Suprapubic skin (tissue), 3 donors: ENCODE measurements at regions not wholly inside any gene's neighbourhood (a gene's known extent, or its start where the extent isn't known, plus 50 kb on each side); places are given as distances from the start of the nearest gene placed in this dataset.

ENCODE experiments used
- POLR2AphosphoS5 ChIP-seq, 3 donors: sonication (generic); formaldehyde crosslinking; IDR thresholded peaks; one replicate each; pipeline ENCODE4 v1.6.1; 2017; ENCODE audit warnings: antibody characterized with exemption in 3 of 3
- TF ChIP-seq, protein P1 (sequence below), 2 donors: fragments of 200-600 bp in 1 of 2; fragments of 450-650 bp in 1 of 2; sonication (generic) in 1 of 2; IDR thresholded peaks; one replicate each; pipeline ENCODE4 v1.5.1; 2016 to 2019; ENCODE audit warnings: antibody characterized with exemption in 2 of 2, mild to moderate bottlenecking in 1 of 2, moderate library complexity in 1 of 2

DNA sequence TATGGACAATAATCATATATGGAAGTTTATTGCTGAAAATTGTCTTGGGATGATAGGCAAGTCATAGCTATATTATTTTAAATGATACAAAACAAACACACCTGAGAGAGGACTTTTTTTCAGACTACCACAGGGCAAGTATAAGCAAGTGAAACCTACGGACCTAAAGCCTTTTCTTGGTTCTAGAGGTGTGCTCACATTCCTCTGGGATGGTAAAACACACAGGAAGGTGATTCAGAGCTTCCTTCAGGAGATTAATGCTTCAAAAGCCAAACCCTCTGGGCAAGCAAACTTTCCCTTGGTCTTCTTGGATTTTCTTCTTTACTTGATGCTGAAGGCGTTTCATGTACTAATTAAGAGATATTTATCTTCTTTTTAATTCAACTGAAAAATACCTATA lies 60.1 kb upstream of the ACSL4 start:
- no peak for TF ChIP-seq POLR2AphosphoS5 (IDR thresholded peaks at IDR 0.05)
- TF ChIP-seq, protein P1, sequence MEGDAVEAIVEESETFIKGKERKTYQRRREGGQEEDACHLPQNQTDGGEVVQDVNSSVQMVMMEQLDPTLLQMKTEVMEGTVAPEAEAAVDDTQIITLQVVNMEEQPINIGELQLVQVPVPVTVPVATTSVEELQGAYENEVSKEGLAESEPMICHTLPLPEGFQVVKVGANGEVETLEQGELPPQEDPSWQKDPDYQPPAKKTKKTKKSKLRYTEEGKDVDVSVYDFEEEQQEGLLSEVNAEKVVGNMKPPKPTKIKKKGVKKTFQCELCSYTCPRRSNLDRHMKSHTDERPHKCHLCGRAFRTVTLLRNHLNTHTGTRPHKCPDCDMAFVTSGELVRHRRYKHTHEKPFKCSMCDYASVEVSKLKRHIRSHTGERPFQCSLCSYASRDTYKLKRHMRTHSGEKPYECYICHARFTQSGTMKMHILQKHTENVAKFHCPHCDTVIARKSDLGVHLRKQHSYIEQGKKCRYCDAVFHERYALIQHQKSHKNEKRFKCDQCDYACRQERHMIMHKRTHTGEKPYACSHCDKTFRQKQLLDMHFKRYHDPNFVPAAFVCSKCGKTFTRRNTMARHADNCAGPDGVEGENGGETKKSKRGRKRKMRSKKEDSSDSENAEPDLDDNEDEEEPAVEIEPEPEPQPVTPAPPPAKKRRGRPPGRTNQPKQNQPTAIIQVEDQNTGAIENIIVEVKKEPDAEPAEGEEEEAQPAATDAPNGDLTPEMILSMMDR (IDR thresholded peaks at IDR 0.05): no peak
